HEK293 (cell line): ENCODE measurements at regions not wholly inside any gene's neighbourhood (a gene's known extent, or its start where the extent isn't known, plus 50 kb on each side); places are given as distances from the start of the nearest gene placed in this dataset.

Experiments used
- CTCF ChIA-PET: fragments of 350-600 bp; formaldehyde crosslinking; extraction: SDS; loops from one replicate; lab custom pipeline; 2021; ENCODE audit warnings: antibody characterized with exemption; lab: Yijun Ruan, JAX
- POLR2A ChIA-PET: fragments of 300-600 bp; formaldehyde crosslinking; extraction: SDS; loops from one replicate; lab custom pipeline; 2020; ENCODE audit warnings: antibody characterized with exemption, inconsistent platforms; lab: Yijun Ruan, JAX
- H3K27ac ChIP-seq: fragments of 200-500 bp; sonication (Bioruptor generic); 2 replicates; pipeline ENCODE4 v1.5.1; 2014; ENCODE audit warnings: low read depth, low read length, control low read depth, inconsistent platforms; ENCODE audit errors: extremely low read depth
- H3K36me3 ChIP-seq, 2 experiments: fragments of 200-500 bp in 1 of 2; sonication (Bioruptor generic) in 1 of 2; 1 replicate in 1 of 2; 2 replicates in 1 of 2; pipeline ENCODE4 v1.5.1; 2014 to 2017; ENCODE audit warnings: inconsistent platforms in 2 of 2, low read length in 2 of 2; ENCODE audit not compliant: control insufficient read depth in 2 of 2, insufficient read depth in 1 of 2
- H3K4me1 ChIP-seq: fragments of 200-500 bp; sonication (Bioruptor generic); 2 replicates; pipeline ENCODE4 v1.5.1; 2014; ENCODE audit warnings: mild to moderate bottlenecking, low read length, inconsistent platforms; ENCODE audit not compliant: control insufficient read depth, insufficient read depth
- H3K4me3 ChIP-seq: 2 replicates; pipeline ENCODE4 v1.5.1; 2011; ENCODE audit warnings: low read depth, mild to moderate bottlenecking, control low read depth, low read length, moderate library complexity
- H3K9me3 ChIP-seq: fragments of 200-500 bp; sonication (Bioruptor generic); 2 replicates; pipeline ENCODE4 v1.5.1; 2014; ENCODE audit warnings: low read depth, low read length, inconsistent platforms; ENCODE audit not compliant: control insufficient read depth, insufficient read depth
- ATF2 ChIP-seq: fragments of 450-650 bp; formaldehyde crosslinking; IDR thresholded peaks from 2 replicates; pipeline ENCODE4 v1.5.1; 2016; ENCODE audit warnings: missing biosample characterization, missing genetic modification characterization, low read depth
- EGR2 ChIP-seq: fragments of 450-650 bp; formaldehyde crosslinking; IDR thresholded peaks from 2 replicates; pipeline ENCODE4 v1.5.1; 2016; ENCODE audit warnings: low read depth, missing biosample characterization, missing genetic modification characterization
- RBAK ChIP-seq: fragments of 450-650 bp; formaldehyde crosslinking; IDR thresholded peaks from 2 replicates; pipeline ENCODE4 v1.5.1; 2016; ENCODE audit warnings: missing biosample characterization, missing genetic modification characterization
- SCRT2 ChIP-seq: fragments of 450-650 bp; formaldehyde crosslinking; IDR thresholded peaks from 2 replicates; pipeline ENCODE4 v1.5.1; 2016; ENCODE audit warnings: missing biosample characterization, missing genetic modification characterization
- TRIM28 ChIP-seq: IDR thresholded peaks from 2 replicates; pipeline ENCODE4 v1.6.1; 2011; ENCODE audit warnings: low read length, control low read depth, borderline replicate concordance
- ZBTB21 ChIP-seq: fragments of 450-650 bp; formaldehyde crosslinking; IDR thresholded peaks from 2 replicates; pipeline ENCODE4 v1.5.1; 2017; ENCODE audit warnings: missing biosample characterization, missing genetic modification characterization
- ZBTB8A ChIP-seq: fragments of 450-650 bp; formaldehyde crosslinking; IDR thresholded peaks from 2 replicates; pipeline ENCODE4 v1.5.1; 2016; ENCODE audit warnings: missing biosample characterization, missing genetic modification characterization
- ZNF121 ChIP-seq: fragments of 450-650 bp; formaldehyde crosslinking; IDR thresholded peaks from 2 replicates; pipeline ENCODE4 v1.5.1; 2016; ENCODE audit warnings: missing biosample characterization, missing genetic modification characterization
- ZNF133 ChIP-seq: fragments of 450-650 bp; formaldehyde crosslinking; IDR thresholded peaks from 2 replicates; pipeline ENCODE4 v1.5.1; 2016; ENCODE audit warnings: missing biosample characterization, missing genetic modification characterization
- ZNF148 ChIP-seq: fragments of 450-650 bp; formaldehyde crosslinking; IDR thresholded peaks from 2 replicates; pipeline ENCODE4 v1.5.0; 2017; ENCODE audit warnings: missing biosample characterization, missing genetic modification characterization, borderline replicate concordance
- ZNF174 ChIP-seq: fragments of 450-650 bp; formaldehyde crosslinking; IDR thresholded peaks from 2 replicates; pipeline ENCODE4 v1.5.0; 2017; ENCODE audit warnings: missing biosample characterization, mild to moderate bottlenecking, missing genetic modification characterization
- ZNF175 ChIP-seq: fragments of 450-650 bp; formaldehyde crosslinking; IDR thresholded peaks from 2 replicates; pipeline ENCODE4 v1.5.1; 2016; ENCODE audit warnings: missing biosample characterization, missing genetic modification characterization
- ZNF23 ChIP-seq: fragments of 450-650 bp; formaldehyde crosslinking; IDR thresholded peaks from 2 replicates; pipeline ENCODE4 v1.5.1; 2016; ENCODE audit warnings: missing biosample characterization, missing genetic modification characterization, borderline replicate concordance
- ZNF311 ChIP-seq: fragments of 450-650 bp; formaldehyde crosslinking; IDR thresholded peaks from 2 replicates; pipeline ENCODE4 v1.5.1; 2017; ENCODE audit warnings: missing biosample characterization, missing genetic modification characterization, borderline replicate concordance
- ZNF335 ChIP-seq: fragments of 450-650 bp; formaldehyde crosslinking; conservative IDR thresholded peaks from 2 replicates; pipeline ENCODE4 v1.5.1; 2016; ENCODE audit warnings: missing biosample characterization, missing genetic modification characterization
- ZNF549 ChIP-seq: fragments of 450-650 bp; IDR thresholded peaks from 2 replicates; pipeline ENCODE4 v1.5.1; 2018; ENCODE audit warnings: missing biosample characterization, missing genetic modification characterization, mild to moderate bottlenecking, inconsistent platforms, moderate library complexity
- ZNF555 ChIP-seq: fragments of 450-650 bp; formaldehyde crosslinking; conservative IDR thresholded peaks from 2 replicates; pipeline ENCODE4 v1.5.1; 2017; ENCODE audit warnings: missing biosample characterization, mild to moderate bottlenecking, missing genetic modification characterization, inconsistent platforms
- ZNF558 ChIP-seq: fragments of 450-650 bp; formaldehyde crosslinking; IDR thresholded peaks from 2 replicates; pipeline ENCODE4 v1.5.1; 2016; ENCODE audit warnings: missing biosample characterization, missing genetic modification characterization
- ZNF596 ChIP-seq: fragments of 450-650 bp; IDR thresholded peaks from 2 replicates; pipeline ENCODE4 v1.5.0; 2018; ENCODE audit warnings: missing biosample characterization, mild to moderate bottlenecking, missing genetic modification characterization, moderate library complexity
- ZNF600 ChIP-seq: fragments of 450-650 bp; formaldehyde crosslinking; IDR thresholded peaks from 2 replicates; pipeline ENCODE4 v1.5.1; 2016; ENCODE audit warnings: missing biosample characterization, missing genetic modification characterization
- ZNF621 ChIP-seq: fragments of 450-650 bp; formaldehyde crosslinking; IDR thresholded peaks from 2 replicates; pipeline ENCODE4 v1.5.1; 2017; ENCODE audit warnings: missing biosample characterization, missing genetic modification characterization
- ZNF660 ChIP-seq: fragments of 450-650 bp; IDR thresholded peaks from 2 replicates; pipeline ENCODE4 v1.5.1; 2018; ENCODE audit warnings: missing biosample characterization, mild to moderate bottlenecking, missing genetic modification characterization
- ZNF747 ChIP-seq: fragments of 450-650 bp; formaldehyde crosslinking; IDR thresholded peaks from 2 replicates; pipeline ENCODE4 v1.5.1; 2016; ENCODE audit warnings: missing biosample characterization, missing genetic modification characterization
- ZNF776 ChIP-seq: fragments of 450-650 bp; formaldehyde crosslinking; IDR thresholded peaks from 2 replicates; pipeline ENCODE4 v1.5.0; 2017; ENCODE audit warnings: missing biosample characterization, missing genetic modification characterization, borderline replicate concordance
- ZNF777 ChIP-seq: fragments of 450-650 bp; formaldehyde crosslinking; IDR thresholded peaks from 2 replicates; pipeline ENCODE4 v1.5.1; 2017; ENCODE audit warnings: missing biosample characterization, missing genetic modification characterization, borderline replicate concordance
- ZNF792 ChIP-seq: fragments of 450-650 bp; formaldehyde crosslinking; IDR thresholded peaks from 2 replicates; pipeline ENCODE4 v1.5.1; 2016; ENCODE audit warnings: missing biosample characterization, missing genetic modification characterization
- TF ChIP-seq, protein P1 (sequence below): fragments of 450-650 bp; formaldehyde crosslinking; IDR thresholded peaks from 2 replicates; pipeline ENCODE4 v1.5.1; 2016; ENCODE audit warnings: missing biosample characterization, missing genetic modification characterization
- TF ChIP-seq, protein P2 (sequence below): fragments of 450-650 bp; formaldehyde crosslinking; IDR thresholded peaks from 2 replicates; pipeline ENCODE4 v1.5.1; 2017; ENCODE audit warnings: missing biosample characterization, mild to moderate bottlenecking, missing genetic modification characterization, moderate library complexity
- TF ChIP-seq, protein P3 (sequence below): fragments of 450-650 bp; formaldehyde crosslinking; optimal IDR thresholded peaks from 2 replicates; pipeline ENCODE3; 2016; ENCODE audit warnings: missing biosample characterization, mild to moderate bottlenecking, missing genetic modification characterization

DNA sequence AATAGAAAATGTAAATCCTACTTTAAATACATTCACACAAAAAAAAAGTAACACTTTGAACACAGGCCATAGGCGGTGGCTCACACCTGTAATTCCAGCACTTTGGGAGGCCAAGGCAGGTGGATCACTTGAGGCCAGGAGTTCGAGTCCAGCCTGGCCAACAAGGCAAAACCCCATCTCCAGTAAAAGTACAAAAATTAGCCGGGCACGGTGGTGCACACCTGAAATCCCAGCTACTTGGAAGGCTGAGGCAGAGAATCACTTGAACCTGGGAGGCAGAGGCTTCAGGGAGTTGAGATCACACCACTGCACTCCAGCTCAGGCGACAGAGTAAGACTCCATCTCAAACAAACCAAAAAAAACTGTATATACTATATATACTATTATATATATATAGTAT is 303.6 kb downstream of the BCL11A start:
- no peak overlapping the region for H3K4me3 ChIP-seq
- no peaks in the 10 kb centered on the region for H3K9me3 ChIP-seq
- no peak for TF ChIP-seq ZNF621 (tag by site-specific recombination)
- no peak for TF ChIP-seq EGR2
- no peak for TF ChIP-seq ZNF747
- no peak for TF ChIP-seq ZNF549 (tag by site-specific recombination)
- no peak for TF ChIP-seq ZNF174 (tag by site-specific recombination)
- no peak for TF ChIP-seq ZNF596 (tag by site-specific recombination)
- no peak for TF ChIP-seq ZNF335
- no peak for TF ChIP-seq ZBTB8A (tag by site-specific recombination)
- TF ChIP-seq ZNF121 (tag by site-specific recombination), result no peak
- TF ChIP-seq, protein P1, sequence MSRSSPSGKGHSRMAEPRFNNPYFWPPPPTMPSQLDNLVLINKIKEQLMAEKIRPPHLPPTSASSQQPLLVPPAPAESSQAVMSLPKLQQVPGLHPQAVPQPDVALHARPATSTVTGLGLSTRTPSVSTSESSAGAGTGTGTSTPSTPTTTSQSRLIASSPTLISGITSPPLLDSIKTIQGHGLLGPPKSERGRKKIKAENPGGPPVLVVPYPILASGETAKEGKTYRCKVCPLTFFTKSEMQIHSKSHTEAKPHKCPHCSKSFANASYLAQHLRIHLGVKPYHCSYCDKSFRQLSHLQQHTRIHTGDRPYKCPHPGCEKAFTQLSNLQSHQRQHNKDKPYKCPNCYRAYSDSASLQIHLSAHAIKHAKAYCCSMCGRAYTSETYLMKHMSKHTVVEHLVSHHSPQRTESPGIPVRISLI (tag by site-specific recombination), result no peak
- no peak for TF ChIP-seq ZBTB21
- TF ChIP-seq ATF2, result no peak
- no peak for TF ChIP-seq RBAK (tag by site-specific recombination)
- TF ChIP-seq ZNF23 (tag by site-specific recombination), result no peak
- no peak for TF ChIP-seq ZNF311 (tag by site-specific recombination)
- TF ChIP-seq TRIM28, result no peak
- TF ChIP-seq, protein P2, sequence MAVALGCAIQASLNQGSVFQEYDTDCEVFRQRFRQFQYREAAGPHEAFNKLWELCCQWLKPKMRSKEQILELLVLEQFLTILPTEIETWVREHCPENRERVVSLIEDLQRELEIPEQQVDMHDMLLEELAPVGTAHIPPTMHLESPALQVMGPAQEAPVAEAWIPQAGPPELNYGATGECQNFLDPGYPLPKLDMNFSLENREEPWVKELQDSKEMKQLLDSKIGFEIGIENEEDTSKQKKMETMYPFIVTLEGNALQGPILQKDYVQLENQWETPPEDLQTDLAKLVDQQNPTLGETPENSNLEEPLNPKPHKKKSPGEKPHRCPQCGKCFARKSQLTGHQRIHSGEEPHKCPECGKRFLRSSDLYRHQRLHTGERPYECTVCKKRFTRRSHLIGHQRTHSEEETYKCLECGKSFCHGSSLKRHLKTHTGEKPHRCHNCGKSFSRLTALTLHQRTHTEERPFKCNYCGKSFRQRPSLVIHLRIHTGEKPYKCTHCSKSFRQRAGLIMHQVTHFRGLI, result no peak
- TF ChIP-seq ZNF555 (tag by site-specific recombination), result no peak
- TF ChIP-seq ZNF600, result no peak
- TF ChIP-seq ZNF792 (tag by site-specific recombination), result no peak
- no peaks in the 10 kb centered on the region for H3K4me1 ChIP-seq
- ChIA-PET POLR2A (no interaction called here), CTCF (no interaction called here)
- no peaks in the 10 kb centered on the region for H3K36me3 ChIP-seq
- no peak overlapping the region for H3K27ac ChIP-seq

DNA sequence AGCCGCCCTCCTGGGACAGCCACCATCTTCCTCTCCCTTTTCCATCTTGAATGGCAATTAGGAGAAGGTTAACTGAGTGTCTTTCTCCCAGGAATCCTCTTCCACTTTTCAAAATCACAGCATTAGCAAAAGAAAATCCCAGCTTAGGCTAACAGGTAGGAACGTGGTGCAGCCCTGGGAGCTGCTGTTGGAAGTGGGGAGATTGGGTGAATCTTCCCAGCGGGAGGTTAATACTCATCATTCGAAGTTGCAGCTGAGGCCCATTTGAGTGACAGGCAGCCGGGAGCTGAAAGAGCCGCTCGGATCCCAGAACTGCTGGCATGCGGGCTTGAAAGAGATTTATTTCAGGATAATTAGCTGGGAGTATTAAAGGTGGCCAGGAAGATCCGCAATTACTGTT is 306.0 kb downstream of the BCL11A start:
- ChIA-PET POLR2A (no interaction called here), CTCF (no interaction called here)
- Histone ChIP-seq H3K4me1 (no peaks in the 10 kb centered on the region), H3K4me3 (no peak overlapping the region), H3K27ac (no peak overlapping the region), H3K9me3 (no peaks in the 10 kb centered on the region), H3K36me3 (no peaks in the 10 kb centered on the region)
- TF ChIP-seq SCRT2 (tag by site-specific recombination) (no peak), ZNF23 (tag by site-specific recombination) (no peak), ZNF175 (tag by site-specific recombination) (no peak), ZNF549 (tag by site-specific recombination) (no peak), ZNF660 (no peak), ZNF777 (tag by site-specific recombination) (no peak), ZNF148 (tag by site-specific recombination) (no peak), ZNF133 (tag by site-specific recombination) (no peak), ZNF558 (tag by site-specific recombination) (no peak), ZNF776 (tag by site-specific recombination) (no peak)
- TF ChIP-seq, protein P2, result no peak
- TF ChIP-seq, protein P3, sequence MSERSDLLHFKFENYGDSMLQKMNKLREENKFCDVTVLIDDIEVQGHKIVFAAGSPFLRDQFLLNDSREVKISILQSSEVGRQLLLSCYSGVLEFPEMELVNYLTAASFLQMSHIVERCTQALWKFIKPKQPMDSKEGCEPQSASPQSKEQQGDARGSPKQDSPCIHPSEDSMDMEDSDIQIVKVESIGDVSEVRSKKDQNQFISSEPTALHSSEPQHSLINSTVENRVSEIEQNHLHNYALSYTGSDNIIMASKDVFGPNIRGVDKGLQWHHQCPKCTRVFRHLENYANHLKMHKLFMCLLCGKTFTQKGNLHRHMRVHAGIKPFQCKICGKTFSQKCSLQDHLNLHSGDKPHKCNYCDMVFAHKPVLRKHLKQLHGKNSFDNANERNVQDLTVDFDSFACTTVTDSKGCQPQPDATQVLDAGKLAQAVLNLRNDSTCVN (tag by site-specific recombination), result no peak
